ENCODE measurements at regions not wholly inside any gene's neighbourhood (a gene's known extent, or its start where the extent isn't known, plus 50 kb on each side); places are given as distances from the start of the nearest gene placed in this dataset.
"Not testable (repeated sequence)": the region's sequence is repeated elsewhere in the genome, so short reads cannot be mapped to it uniquely, and the experiment has no call there.

- no peak for DNase-seq (ENCODE audit: low read depth)
These were observed 552.8 kb downstream of the SLITRK5 start for GRCh38 chr13:88223958-88224357.

- no peak for DNase-seq (ENCODE audit: low read depth)
These were observed 564.3 kb downstream of the SLITRK5 start for GRCh38 chr13:88235441-88235840.

- DNase-seq (ENCODE audit: low read depth), result no peak
These were observed 575.1 kb downstream of the SLITRK5 start for GRCh38 chr13:88246239-88246638.

GRCh38 chr13:88248393-88248792, 577.2 kb downstream of the SLITRK5 start:
- DNase-seq (ENCODE audit: low read depth), result no peak

DNA sequence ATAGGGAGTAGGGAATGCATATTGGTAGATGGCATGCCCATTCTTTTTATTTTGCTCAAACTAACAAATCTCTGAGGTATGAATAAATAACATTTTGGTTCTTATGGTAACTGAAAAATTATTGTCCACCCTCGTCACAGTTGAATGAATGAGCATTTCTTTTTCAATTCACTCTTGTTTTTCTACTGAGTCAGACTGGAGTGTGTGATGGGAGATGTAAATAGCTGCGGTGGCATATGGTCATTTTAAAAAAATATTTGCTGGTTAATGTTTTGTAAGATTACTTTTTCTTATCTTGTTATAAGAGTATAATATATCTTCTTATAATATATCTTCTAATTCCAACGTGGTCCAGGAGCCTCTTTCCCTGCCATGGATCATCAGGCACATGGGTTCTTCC, 586.5 kb downstream of the SLITRK5 start:
- no peak for DNase-seq (ENCODE audit: low read depth)

DNA sequence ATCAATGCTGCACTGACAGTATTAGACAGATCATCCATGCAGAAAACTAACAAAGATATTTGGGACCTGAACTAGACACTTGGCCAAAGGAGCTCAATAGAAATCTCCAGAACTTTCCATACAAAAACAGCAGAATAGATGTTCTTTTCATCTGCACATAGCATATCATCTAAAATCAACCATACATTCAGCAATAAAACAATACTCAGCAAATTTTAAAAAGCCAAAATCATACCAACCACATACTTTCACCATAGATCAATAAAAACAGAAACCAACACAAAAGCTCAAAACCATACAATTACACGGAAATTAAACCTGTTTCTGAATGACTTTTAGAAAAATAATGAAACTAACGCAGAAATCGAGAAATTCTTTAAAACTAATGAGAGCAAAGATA, 592.6 kb downstream of the SLITRK5 start:
- DNase-seq (ENCODE audit: low read depth), result no peak

GRCh38 chr13:88281841-88282240, 610.7 kb downstream of the SLITRK5 start:
- no peak for DNase-seq (ENCODE audit: low read depth)

DNA sequence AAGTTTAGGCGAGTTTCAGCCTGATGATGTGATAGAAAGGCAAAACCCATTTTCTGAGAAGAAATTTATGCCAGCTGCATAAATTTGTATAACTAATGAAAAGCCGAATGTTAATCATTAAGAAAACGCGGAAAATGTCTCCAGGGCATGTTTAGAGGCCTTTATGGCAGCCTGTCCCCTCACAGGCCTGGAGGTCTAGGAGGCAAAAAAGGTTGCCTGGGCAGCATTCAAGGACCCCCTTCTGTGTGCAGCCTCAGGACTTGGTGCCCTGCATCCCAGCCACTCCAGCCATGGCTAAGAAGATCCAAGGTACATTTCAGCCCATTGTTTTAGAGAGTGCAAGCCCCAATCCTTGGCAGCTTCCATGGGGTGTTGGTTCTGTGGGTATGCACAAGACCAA, 614.2 kb downstream of the SLITRK5 start:
- DNase-seq (ENCODE audit: low read depth), result no peak

DNA sequence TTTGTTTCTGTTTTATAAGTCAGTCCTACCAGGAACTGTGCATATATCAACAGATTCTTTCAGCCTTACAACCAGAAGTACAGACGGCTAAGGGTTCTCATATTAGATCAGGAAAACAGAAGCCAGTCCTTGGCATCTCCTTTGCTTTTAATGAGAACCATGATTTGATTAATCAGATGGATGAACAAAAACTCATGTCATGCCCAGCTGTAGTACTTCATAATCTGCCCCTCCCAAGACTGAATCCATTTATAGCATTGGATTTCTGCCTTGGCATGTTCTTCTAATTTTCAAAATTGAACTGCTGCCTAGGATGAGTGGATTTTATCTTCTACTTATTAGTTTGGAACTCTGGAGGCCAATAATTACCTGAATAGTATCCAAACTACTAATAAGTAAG, 617.2 kb downstream of the SLITRK5 start:
- DNase-seq (ENCODE audit: low read depth), result no peak

- DNase-seq (ENCODE audit: low read depth), result not testable (repeated sequence)
These were observed 620.6 kb downstream of the SLITRK5 start for GRCh38 chr13:88291731-88292130.

DNA sequence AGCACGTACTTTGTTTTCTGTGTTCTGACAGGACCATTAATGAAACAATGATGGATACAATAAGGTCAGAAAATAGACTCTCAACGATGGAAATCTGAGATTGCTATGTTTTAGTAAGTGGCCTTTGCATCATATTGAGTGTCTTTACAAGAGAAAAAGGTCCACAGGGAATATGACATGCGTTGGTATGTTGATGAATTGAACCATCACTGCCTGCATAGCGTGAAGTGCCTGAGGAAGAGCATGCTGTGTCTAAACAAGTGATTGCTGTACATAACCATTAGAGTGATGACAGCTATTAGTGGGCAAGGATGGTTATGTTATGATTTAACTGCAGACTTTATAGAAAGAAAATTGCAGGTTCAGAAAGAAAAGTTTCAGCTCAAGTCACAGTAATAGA, 623.2 kb downstream of the SLITRK5 start:
- DNase-seq (ENCODE audit: low read depth), result no peak

DNA sequence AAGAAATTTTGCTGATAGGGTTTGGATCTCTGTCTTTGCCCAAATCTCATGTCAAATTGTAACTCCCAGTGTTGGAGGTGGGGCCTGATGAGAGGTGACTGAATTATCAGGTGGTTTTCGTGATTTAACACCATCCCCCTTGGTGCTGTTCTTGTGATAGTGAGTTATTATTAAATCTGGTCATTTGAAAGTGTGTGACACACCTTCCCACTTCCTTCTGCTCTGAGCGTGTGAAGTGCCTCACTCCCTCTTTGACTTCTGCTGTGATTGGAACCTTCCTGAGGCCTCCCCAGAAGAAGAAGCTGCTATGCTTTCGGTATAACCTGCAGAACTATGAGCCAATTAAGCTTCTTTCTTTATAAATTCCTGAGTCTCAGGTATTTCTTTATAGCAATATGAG, 632.0 kb downstream of the SLITRK5 start:
- no peak for DNase-seq (ENCODE audit: low read depth)

DNA sequence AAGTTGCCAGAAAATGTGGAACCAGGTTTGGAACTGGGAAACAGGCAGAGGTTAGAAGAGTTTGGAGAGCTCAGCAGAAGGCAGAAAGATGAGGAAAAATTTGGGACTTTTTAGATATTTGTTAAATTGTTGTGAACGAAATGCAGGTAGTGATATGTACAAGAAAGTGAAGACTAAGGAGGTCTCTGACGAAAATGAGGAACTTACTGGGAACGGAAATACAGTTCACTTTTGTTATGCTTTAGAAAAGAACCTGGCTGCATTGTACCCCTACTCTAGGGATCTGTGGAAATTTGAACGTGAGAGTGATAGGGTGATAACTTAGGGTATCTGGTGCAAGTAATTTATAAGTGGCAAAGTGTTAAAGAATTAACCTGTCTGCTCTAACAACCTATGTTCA, 632.4 kb downstream of the SLITRK5 start:
- no peak for DNase-seq (ENCODE audit: low read depth)

GRCh38 chr13:88314496-88314895, 643.3 kb downstream of the SLITRK5 start:
- no peak for DNase-seq (ENCODE audit: low read depth)

DNA sequence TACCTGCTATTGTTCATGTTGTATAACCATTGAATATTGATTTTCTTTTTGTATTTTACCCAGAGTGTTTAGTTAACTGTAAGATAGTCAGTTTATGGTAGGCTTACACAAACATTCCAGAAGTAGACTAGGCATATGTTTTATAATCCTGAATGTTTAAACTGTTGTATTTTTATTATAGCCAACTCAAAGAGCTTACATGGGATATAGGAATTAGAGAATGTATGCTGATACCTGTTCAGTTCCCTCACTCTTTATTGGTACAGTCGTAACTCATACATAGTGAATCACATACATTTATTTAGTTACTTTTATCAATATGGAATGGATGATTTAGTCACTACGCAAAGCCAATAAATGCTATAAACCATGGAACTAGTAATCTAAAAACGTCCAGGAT, 657.9 kb downstream of the SLITRK5 start:
- DNase-seq (ENCODE audit: low read depth), result no peak

DNA sequence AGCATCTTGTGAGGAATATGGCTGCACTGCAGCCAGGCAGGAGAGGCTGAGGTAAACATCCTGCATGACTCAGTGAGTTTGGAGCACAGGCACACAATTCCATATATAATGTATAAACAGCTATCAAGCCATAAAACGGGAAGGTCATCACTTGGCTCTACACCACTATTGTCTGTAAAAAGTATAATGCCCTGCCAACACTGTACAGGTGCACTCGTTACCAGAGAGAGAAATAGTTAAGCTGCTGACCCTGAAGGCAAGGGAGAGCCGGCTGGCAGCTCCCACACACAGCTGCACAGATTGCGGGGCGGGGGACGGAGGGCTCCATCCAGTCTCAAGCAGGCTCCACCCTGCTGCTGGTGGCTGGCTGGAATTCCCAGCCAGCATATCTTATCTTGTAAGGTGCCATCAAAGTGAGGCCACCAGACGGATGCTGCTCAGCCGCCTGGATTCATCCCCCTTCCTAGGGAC, 668.1 kb downstream of the SLITRK5 start:
- DNase-seq (ENCODE audit: low read depth), result no peak

DNA sequence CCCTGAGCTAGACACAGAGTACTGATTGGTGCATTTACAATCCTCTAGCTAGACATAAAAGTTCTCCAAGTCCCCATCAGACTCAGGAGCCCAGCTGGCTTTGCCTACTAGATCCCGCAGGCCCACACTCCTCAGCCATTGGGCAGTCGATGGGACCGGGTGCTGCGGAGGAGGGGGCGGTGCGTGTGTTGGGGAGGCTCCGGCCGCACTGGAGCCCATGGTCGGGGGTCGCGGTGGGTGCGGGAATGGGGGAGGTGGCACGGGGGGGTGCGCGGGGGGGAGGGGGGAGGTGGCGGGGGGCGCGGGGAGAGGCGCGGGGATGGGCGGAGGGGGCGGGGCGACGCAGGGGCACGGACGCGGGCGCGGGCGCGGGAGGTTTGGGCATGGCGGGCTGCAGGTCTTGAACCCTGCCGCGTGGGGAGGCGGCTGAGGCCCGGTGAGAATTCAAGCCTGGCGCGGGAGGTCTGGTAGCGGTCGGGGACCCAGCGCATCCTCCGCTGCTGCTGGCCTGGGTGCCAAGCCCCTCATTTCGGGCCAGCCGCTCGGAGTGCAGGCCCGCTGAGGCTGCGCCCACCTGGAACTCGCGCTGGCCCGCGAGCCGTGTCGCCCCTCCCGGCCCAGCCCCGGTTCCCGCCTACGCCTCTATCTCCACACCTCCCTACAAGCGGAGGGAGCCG, 674.1 kb downstream of the SLITRK5 start:
- no peak for DNase-seq (ENCODE audit: low read depth)

DNA sequence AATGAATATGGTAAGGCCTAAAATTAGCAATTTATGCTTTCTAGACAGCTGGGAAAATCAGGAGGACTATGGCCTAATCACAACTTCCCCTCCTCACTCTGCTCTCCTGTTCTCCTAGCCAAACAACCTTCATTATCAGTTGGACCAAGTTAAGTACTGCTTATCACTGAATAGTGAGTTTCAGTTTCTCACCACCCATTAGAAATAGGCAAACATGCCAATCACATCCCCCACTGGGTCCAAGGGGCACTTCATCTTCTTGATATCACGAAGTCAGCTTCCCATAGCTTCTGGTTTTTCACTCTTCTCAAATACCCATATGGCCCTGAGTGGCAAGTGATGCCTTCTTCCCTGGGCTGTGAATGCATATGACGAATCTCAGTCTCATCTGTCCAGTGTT, 689.6 kb downstream of the SLITRK5 start:
- DNase-seq (ENCODE audit: low read depth), result no peak

- no peak for DNase-seq (ENCODE audit: low read depth)
These were observed 698.7 kb downstream of the SLITRK5 start for GRCh38 chr13:88369866-88370265.

GRCh38 chr13:88376760-88377388, 705.7 kb downstream of the SLITRK5 start:
- no peak for DNase-seq (ENCODE audit: low read depth)

DNA sequence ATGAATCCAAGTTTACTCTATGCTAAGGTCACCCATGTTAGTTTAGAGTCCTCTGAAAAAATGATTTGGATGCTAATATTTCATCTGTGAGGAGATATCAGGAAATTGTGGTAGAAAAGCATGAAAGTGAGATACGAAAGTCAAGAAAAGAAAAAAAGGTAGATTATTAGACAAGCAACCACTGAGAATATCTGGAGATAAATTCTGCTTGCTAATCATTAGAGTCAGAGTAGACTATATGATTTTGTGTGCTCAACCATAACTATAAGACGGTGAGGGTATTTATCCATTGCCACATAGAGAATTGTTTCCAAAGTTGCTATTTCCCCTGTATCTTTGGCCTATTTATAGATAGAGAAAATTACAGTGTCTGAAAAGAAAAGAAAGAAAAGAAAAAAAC, 706.7 kb downstream of the SLITRK5 start:
- DNase-seq (ENCODE audit: low read depth), result no peak

GRCh38 chr13:88384542-88384941, 713.4 kb downstream of the SLITRK5 start:
- DNase-seq (ENCODE audit: low read depth), result no peak

DNA sequence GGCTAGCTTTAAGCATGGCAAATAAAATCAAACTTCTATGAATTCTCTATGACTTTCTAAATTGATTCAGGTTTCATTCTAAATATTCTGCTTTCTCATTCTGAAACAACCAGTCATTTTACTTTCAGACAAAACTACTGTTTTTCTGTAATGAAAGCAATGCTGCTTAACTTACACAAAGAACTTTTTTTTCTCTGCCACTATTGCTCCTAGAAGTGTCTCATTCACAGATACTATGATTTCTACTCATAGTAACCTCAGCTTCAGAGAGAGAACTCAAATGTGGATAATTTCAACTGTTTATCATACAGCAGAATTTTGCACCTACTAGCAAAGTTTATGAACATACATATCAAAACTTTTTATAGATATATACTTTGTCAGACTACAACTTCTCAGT, 724.6 kb downstream of the SLITRK5 start:
- no peak for DNase-seq (ENCODE audit: low read depth)

GRCh38 chr13:88411696-88412095, 740.5 kb downstream of the SLITRK5 start:
- DNase-seq (ENCODE audit: low read depth), result no peak

Data from RPMI7951 (cell line).